Activated CD8-positive, alpha-beta T cell treated with anti-CD3 and anti-CD28 coated beads for 36 hours (primary cell): ENCODE measurements at regions not wholly inside any gene's neighbourhood (a gene's known extent, or its start where the extent isn't known, plus 50 kb on each side); places are given as distances from the start of the nearest gene placed in this dataset.

Experiments
- ATAC-seq: fragments of 200-7000 bp; cut with Tn5 transposase; one replicate; pipeline ENCODE4 v1.10.0; 2021; ENCODE audit warnings: mild to moderate bottlenecking, moderate library complexity
- CTCF ChIA-PET: fragments of 350-600 bp; sonication (Branson Sonifier 250); formaldehyde crosslinking; loops from one replicate; lab custom pipeline; 2021; ENCODE audit warnings: antibody characterized with exemption; lab: Charles Lee
- POLR2A ChIA-PET: fragments of 350-600 bp; sonication (Branson Sonifier 250); formaldehyde crosslinking; loops from one replicate; lab custom pipeline; 2021; ENCODE audit warnings: antibody characterized with exemption; lab: Charles Lee
- DNase-seq: peaks from one replicate; pipeline ENCODE4 v3.0.0-alpha.2; 2020
- H3K27ac Mint-ChIP-seq: one replicate; pipeline ENCODE4 v1.8.0; 2021; ENCODE audit warnings: mild to moderate bottlenecking, mixed read lengths
- H3K27me3 Mint-ChIP-seq: one replicate; pipeline ENCODE4 v1.8.0; 2021; ENCODE audit warnings: mixed read lengths
- H3K36me3 Mint-ChIP-seq: one replicate; pipeline ENCODE4 v1.8.0; 2021; ENCODE audit warnings: low read depth, mixed read lengths
- H3K4me1 Mint-ChIP-seq: one replicate; pipeline ENCODE4 v1.8.0; 2021; ENCODE audit warnings: low read depth, mixed read lengths
- H3K4me3 Mint-ChIP-seq: one replicate; pipeline ENCODE4 v1.8.0; 2021; ENCODE audit warnings: mild to moderate bottlenecking, moderate library complexity, mixed read lengths
- H3K9me3 Mint-ChIP-seq: one replicate; pipeline ENCODE4 v1.8.0; 2021; ENCODE audit warnings: mixed read lengths
- CTCF ChIP-seq: fragments of 200-600 bp; IDR thresholded peaks from one replicate; pipeline ENCODE4 v1.8.0; 2022; ENCODE audit warnings: antibody characterized with exemption, mild to moderate bottlenecking
- intact Hi-C: fragments of 100-400 bp; cut with micrococcal nuclease; formaldehyde crosslinking; loops from one replicate; pipeline ENCODE4 v1.10.0; 2022

GRCh38 chr7:119320316-119320715 lies 952.7 kb upstream of the KCND2 start:
- DNase-seq = no peak
- Mint-ChIP-seq H3K4me1 (no peaks in the 10 kb centered on the region), H3K27ac (no peak overlapping the region), H3K9me3 (peaks cover 12% of the 10 kb centered on the region), H3K27me3 (no peaks in the 10 kb centered on the region), H3K4me3 (no peak overlapping the region), H3K36me3 (no peaks in the 10 kb centered on the region)
- ATAC-seq = no peak
- intact Hi-C loops = no loop called here
- ChIA-PET POLR2A (no interaction called here), CTCF (no interaction called here)
- no peak for TF ChIP-seq CTCF

- ATAC-seq (no peak), DNase-seq (no peak)
- Mint-ChIP-seq H3K36me3 (no peaks in the 10 kb centered on the region), H3K4me3 (no peak overlapping the region), H3K27ac (no peak overlapping the region), H3K27me3 (no peaks in the 10 kb centered on the region), H3K4me1 (no peaks in the 10 kb centered on the region), H3K9me3 (peaks cover 3% of the 10 kb centered on the region)
- intact Hi-C loops = no loop called here
- ChIA-PET POLR2A (no interaction called here), CTCF (no interaction called here)
- no peak for TF ChIP-seq CTCF
Measured at GRCh38 chr7:119329715-119330114, 943.3 kb upstream of the KCND2 start.

GRCh38 chr7:119335405-119335804 lies 937.6 kb upstream of the KCND2 start:
- Mint-ChIP-seq H3K9me3 (peaks cover 1% of the 10 kb centered on the region), H3K27ac (no peak overlapping the region), H3K4me1 (no peaks in the 10 kb centered on the region), H3K36me3 (no peaks in the 10 kb centered on the region), H3K27me3 (no peaks in the 10 kb centered on the region), H3K4me3 (no peak overlapping the region)
- POLR2A ChIA-PET = no interaction called here
- ATAC-seq (no peak), DNase-seq (no peak)
- CTCF ChIA-PET = no interaction called here
- intact Hi-C loops = no loop called here
- no peak for TF ChIP-seq CTCF

- Mint-ChIP-seq H3K27me3 (no peaks in the 10 kb centered on the region), H3K27ac (no peak overlapping the region), H3K36me3 (no peaks in the 10 kb centered on the region), H3K4me3 (no peak overlapping the region), H3K9me3 (peaks cover 8% of the 10 kb centered on the region), H3K4me1 (no peaks in the 10 kb centered on the region)
- DNase-seq (no peak), ATAC-seq (no peak)
- POLR2A ChIA-PET = no interaction called here
- TF ChIP-seq CTCF = no peak
- intact Hi-C loops = no loop called here
- CTCF ChIA-PET = no interaction called here
Measured at GRCh38 chr7:119341822-119342221, 931.2 kb upstream of the KCND2 start.

GRCh38 chr7:119343289-119343688 lies 929.7 kb upstream of the KCND2 start:
- H3K4me1 Mint-ChIP-seq = no peaks in the 10 kb centered on the region
- peaks cover 11% of the 10 kb centered on the region for H3K9me3 Mint-ChIP-seq
- ChIA-PET POLR2A (no interaction called here), CTCF (no interaction called here)
- H3K36me3 Mint-ChIP-seq = no peaks in the 10 kb centered on the region
- no peaks in the 10 kb centered on the region for H3K27me3 Mint-ChIP-seq
- intact Hi-C loops = no loop called here
- TF ChIP-seq CTCF = no peak
- H3K27ac Mint-ChIP-seq = no peak overlapping the region
- H3K4me3 Mint-ChIP-seq = no peak overlapping the region
- ATAC-seq (no peak), DNase-seq (no peak)
